ENCODE measurements at regions not wholly inside any gene's neighbourhood (a gene's known extent, or its start where the extent isn't known, plus 50 kb on each side); places are given as distances from the start of the nearest gene placed in this dataset.

- Histone ChIP-seq H3K27ac (ENCODE audit: extremely low read depth, low read depth, low read length) (no peak overlapping the region), H3K79me2 (ENCODE audit: control insufficient read depth, insufficient read depth, low read length) (no peaks in the 10 kb centered on the region), H3K27me3 (ENCODE audit: control insufficient read depth in 2 of 2, insufficient read depth in 2 of 2, low read length in 2 of 2) (peaks cover 8 to 28% of the 10 kb centered on the region in 2 experiments), H4K20me1 (replicated peaks; ENCODE audit: control insufficient read depth, insufficient read depth, low read length) (no peaks in the 10 kb centered on the region; the same call in 1 of the 2 replicates), H3K9ac (ENCODE audit: insufficient read depth in 1 of 2, low read depth in 2 of 2, low read length in 2 of 2) (no peak overlapping the region), H3K36me3 (ENCODE audit: control insufficient read depth, insufficient read depth, low read length) (no peaks in the 10 kb centered on the region), H3K9me1 (ENCODE audit: control insufficient read depth, insufficient read depth, low read length) (no peaks in the 10 kb centered on the region), H3K4me3 (no peak overlapping the region), H3K4me2 (ENCODE audit: insufficient read depth, low read length) (no peak overlapping the region), H3K9me3 (replicated peaks; ENCODE audit: control insufficient read depth, insufficient read depth, low read depth, low read length) (no peaks in the 10 kb centered on the region), H3K4me1 (replicated peaks in 1 of 2; ENCODE audit: control insufficient read depth in 2 of 2, insufficient read depth in 2 of 2, low read length in 2 of 2) (no peaks in the 10 kb centered on the region), H2AFZ (ENCODE audit: low read depth, low read length) (no peak overlapping the region)
- TF ChIP-seq TSC22D4 (tag; IDR thresholded peaks at IDR 0.05) (no peak), PHB2 (IDR thresholded peaks at IDR 0.05; ENCODE audit: low read depth) (no peak), MCM7 (IDR thresholded peaks at IDR 0.05) (no peak), ZC3H4 (CRISPR knock-in tag; IDR thresholded peaks at IDR 0.05; ENCODE audit: borderline replicate concordance) (no peak)
- 0% methylated on average over 11 of the region's 13 CpGs for WGBS (ENCODE audit: insufficient coverage, low coverage, missing lambda C conversion rate)
- FAIRE-seq (no peak), ATAC-seq (no peak), DNase-seq (ENCODE audit: extremely low read depth in 1 of 4, low spot score in 3 of 4) (no peak)
- no TSS peak for BruUV-seq (replicated peaks)
- ChIA-PET CTCF (ENCODE audit: low intra/inter-chr PET ratio) (no interaction called here), POLR2A (no interaction called here)
- intact Hi-C loops (cut with micrococcal nuclease) = no loop called here
- in situ Hi-C loops (cut with MboI) = no loop called here
Measured at GRCh38 chr13:26910754-26911465, 150.3 kb upstream of the GPR12 start.

- TF ChIP-seq HDAC3 (IDR thresholded peaks at IDR 0.05; ENCODE audit: borderline replicate concordance, partially characterized antibody) = no peak
- H3K27ac ChIP-seq (ENCODE audit: extremely low read depth, low read depth, low read length) = no peak overlapping the region
- H3K9me3 ChIP-seq (replicated peaks; ENCODE audit: control insufficient read depth, insufficient read depth, low read depth, low read length) = no peaks in the 10 kb centered on the region
- 2% methylated on average over 6 of the region's 6 CpGs for WGBS (ENCODE audit: insufficient coverage, low coverage, missing lambda C conversion rate)
- BruUV-seq (replicated peaks) = no TSS peak
- H4K20me1 ChIP-seq (replicated peaks; ENCODE audit: control insufficient read depth, insufficient read depth, low read length) = no peaks in the 10 kb centered on the region; the same call in 1 of the 2 replicates
- H3K79me2 ChIP-seq (ENCODE audit: control insufficient read depth, insufficient read depth, low read length) = no peaks in the 10 kb centered on the region
- in situ Hi-C loops (cut with MboI) = no loop called here
- intact Hi-C loops (cut with micrococcal nuclease) = no loop called here
- H2AFZ ChIP-seq (ENCODE audit: low read depth, low read length) = no peak overlapping the region
- H3K27me3 ChIP-seq (ENCODE audit: control insufficient read depth in 2 of 2, insufficient read depth in 2 of 2, low read length in 2 of 2) = peaks cover 2 to 21% of the 10 kb centered on the region in 2 experiments
- DNase-seq (ENCODE audit: extremely low read depth in 1 of 4, low spot score in 3 of 4) = no peak
- POLR2A ChIA-PET = no interaction called here
- H3K4me2 ChIP-seq (ENCODE audit: insufficient read depth, low read length) = no peak overlapping the region
- H3K4me3 ChIP-seq = no peak overlapping the region
- H3K4me1 ChIP-seq (replicated peaks in 1 of 2; ENCODE audit: control insufficient read depth in 2 of 2, insufficient read depth in 2 of 2, low read length in 2 of 2) = no peaks in the 10 kb centered on the region
- no peak for ATAC-seq
- H3K9ac ChIP-seq (ENCODE audit: insufficient read depth in 1 of 2, low read depth in 2 of 2, low read length in 2 of 2) = no peak overlapping the region
- CTCF ChIA-PET (ENCODE audit: low intra/inter-chr PET ratio) = no interaction called here
- FAIRE-seq = no peak
- H3K9me1 ChIP-seq (ENCODE audit: control insufficient read depth, insufficient read depth, low read length) = no peaks in the 10 kb centered on the region
- H3K36me3 ChIP-seq (ENCODE audit: control insufficient read depth, insufficient read depth, low read length) = no peaks in the 10 kb centered on the region
Measured at GRCh38 chr13:26909477-26909876, 148.9 kb upstream of the GPR12 start.

Measured in K562 (cell line).